MM.1S (cell line): ENCODE measurements at regions not wholly inside any gene's neighbourhood (a gene's known extent, or its start where the extent isn't known, plus 50 kb on each side); places are given as distances from the start of the nearest gene placed in this dataset.

Experiments used
- EZH2 ChIP-seq: fragments of 300-600 bp; sonication (generic); optimal IDR thresholded peaks from 2 replicates; pipeline ENCODE3; 2017; ENCODE audit warnings: low read depth, mild to moderate bottlenecking, antibody characterized with exemption, low read length, mixed read lengths
- TF ChIP-seq, protein P1 (sequence below): fragments of 300-600 bp; sonication (generic); IDR thresholded peaks from 2 replicates; pipeline ENCODE4 v1.5.1; 2016; ENCODE audit warnings: antibody characterized with exemption, low read length, mixed read lengths

DNA sequence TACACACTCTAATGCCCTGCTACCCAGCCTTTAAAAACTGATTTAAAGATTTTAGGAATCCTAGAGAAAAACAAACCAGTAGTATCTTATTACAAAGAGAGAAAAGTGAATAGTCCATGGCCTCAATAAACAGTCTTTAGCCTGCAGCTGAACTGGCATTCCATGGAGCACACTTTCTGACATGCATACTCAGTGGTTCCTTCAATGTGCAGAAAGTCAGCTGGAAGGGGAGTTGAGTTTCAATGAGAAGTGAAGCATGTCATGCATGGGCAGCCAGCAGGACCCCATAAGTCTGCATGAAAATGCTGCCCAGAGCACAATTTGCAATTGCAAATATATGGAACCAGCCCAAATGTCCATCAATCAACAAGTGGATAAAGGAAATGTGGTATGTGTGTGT, 273.7 kb downstream of the UQCRFS1 start:
- TF ChIP-seq EZH2 = no peak
- TF ChIP-seq, protein P1, sequence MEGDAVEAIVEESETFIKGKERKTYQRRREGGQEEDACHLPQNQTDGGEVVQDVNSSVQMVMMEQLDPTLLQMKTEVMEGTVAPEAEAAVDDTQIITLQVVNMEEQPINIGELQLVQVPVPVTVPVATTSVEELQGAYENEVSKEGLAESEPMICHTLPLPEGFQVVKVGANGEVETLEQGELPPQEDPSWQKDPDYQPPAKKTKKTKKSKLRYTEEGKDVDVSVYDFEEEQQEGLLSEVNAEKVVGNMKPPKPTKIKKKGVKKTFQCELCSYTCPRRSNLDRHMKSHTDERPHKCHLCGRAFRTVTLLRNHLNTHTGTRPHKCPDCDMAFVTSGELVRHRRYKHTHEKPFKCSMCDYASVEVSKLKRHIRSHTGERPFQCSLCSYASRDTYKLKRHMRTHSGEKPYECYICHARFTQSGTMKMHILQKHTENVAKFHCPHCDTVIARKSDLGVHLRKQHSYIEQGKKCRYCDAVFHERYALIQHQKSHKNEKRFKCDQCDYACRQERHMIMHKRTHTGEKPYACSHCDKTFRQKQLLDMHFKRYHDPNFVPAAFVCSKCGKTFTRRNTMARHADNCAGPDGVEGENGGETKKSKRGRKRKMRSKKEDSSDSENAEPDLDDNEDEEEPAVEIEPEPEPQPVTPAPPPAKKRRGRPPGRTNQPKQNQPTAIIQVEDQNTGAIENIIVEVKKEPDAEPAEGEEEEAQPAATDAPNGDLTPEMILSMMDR = no peak
